GM12875 (cell line): ENCODE measurements at regions not wholly inside any gene's neighbourhood (a gene's known extent, or its start where the extent isn't known, plus 50 kb on each side); places are given as distances from the start of the nearest gene placed in this dataset.

Source experiments
- H3K4me3 ChIP-seq: one replicate; pipeline ENCODE4 v1.5.1; 2011; ENCODE audit warnings: low read depth, low read length, control low read depth
- TF ChIP-seq, protein P1 (sequence below): IDR thresholded peaks from 2 replicates; pipeline ENCODE4 v1.5.1; 2011; ENCODE audit warnings: low read depth, mild to moderate bottlenecking, control low read depth, inconsistent platforms, low read length, moderate library complexity, borderline replicate concordance; ENCODE audit not compliant: insufficient read depth

DNA sequence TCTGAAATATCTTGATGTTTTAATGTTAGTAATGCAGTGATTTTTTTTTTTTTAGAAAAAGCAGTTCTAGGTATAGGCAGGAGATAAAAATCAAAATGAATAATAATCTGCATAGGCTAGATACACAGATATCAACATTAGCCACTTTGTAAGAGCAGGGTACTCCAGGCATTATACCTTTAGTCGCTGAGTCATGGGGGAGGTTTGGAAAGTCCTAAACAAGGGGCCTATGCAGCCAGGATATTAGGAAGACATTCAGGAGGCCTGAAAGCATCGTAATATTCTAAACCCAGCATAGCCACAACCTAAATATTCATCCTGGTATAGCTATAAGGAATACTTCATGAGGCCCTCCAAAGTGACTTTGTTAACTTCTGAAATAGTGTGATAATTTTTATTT is 258.1 kb upstream of the NECTIN3 start:
- H3K4me3 ChIP-seq, result no peak overlapping the region
- TF ChIP-seq, protein P1, sequence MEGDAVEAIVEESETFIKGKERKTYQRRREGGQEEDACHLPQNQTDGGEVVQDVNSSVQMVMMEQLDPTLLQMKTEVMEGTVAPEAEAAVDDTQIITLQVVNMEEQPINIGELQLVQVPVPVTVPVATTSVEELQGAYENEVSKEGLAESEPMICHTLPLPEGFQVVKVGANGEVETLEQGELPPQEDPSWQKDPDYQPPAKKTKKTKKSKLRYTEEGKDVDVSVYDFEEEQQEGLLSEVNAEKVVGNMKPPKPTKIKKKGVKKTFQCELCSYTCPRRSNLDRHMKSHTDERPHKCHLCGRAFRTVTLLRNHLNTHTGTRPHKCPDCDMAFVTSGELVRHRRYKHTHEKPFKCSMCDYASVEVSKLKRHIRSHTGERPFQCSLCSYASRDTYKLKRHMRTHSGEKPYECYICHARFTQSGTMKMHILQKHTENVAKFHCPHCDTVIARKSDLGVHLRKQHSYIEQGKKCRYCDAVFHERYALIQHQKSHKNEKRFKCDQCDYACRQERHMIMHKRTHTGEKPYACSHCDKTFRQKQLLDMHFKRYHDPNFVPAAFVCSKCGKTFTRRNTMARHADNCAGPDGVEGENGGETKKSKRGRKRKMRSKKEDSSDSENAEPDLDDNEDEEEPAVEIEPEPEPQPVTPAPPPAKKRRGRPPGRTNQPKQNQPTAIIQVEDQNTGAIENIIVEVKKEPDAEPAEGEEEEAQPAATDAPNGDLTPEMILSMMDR, result no peak

DNA sequence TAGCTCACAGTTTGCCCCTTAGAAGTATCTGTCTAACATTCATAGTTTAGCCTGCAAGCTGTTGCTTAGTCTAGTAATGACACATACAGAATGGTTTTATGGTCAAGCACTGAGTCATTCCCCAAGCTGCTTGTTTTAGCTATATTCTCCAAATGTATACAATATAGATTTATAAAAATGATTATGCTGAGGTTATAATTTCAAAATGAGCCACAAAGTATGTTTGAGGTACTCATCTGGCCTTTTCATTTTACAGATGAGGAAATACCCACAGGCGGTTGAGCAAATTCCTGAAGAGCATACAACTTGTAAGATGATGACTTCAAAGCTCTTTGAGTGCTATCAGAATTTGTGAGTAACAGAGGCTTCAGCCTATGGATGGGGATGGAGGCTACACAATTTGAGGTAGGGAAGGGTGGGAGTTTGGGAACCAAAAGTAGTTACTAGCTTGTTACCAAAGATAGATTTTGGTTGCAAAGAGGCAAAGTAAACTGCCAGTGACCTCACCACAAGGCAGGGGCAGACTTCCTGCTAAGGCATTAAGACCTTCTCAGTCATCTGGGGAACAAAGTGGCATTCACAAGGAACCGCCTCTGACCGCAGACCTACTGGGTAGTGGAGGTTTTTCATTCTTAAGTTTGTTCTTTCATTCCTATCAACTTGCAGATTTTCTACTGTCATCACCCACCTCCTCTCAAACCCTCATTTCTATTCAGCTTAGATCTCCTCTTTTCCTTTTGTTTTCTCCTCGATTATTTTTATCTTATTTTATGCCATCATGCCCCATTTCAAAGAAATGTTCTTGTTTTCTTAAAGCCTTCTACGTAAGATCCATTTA is 257.2 kb upstream of the NECTIN3 start:
- TF ChIP-seq, protein P1, result no peak
- H3K4me3 ChIP-seq, result no peak overlapping the region

DNA sequence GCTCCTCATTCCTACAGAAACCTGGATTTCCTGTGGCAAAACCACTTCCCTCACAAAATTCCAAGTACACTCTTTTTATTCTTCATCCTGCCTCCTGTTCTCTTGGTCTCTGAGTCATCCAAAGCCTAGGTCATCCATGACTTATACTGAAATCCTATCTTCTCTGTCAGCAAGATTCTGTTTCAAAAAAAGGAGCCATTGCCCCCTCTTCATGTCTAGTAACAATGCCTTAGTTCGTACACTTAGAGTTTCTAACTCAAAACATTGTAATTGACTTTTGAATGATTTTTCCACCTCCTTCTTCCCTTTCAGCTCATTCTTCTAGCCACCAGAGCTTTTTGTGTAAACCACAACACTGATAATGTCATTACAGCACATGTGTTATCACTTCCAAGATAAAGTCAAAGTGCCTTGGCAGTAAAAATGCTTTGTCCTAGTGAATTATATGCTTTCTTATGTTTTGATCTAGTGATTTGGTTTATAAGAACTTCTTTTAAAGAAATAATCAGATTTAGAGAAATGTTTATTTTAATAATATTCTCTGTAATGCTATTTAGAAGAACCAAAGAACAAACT is 256.5 kb upstream of the NECTIN3 start:
- H3K4me3 ChIP-seq, result no peak overlapping the region
- TF ChIP-seq, protein P1, result no peak

DNA sequence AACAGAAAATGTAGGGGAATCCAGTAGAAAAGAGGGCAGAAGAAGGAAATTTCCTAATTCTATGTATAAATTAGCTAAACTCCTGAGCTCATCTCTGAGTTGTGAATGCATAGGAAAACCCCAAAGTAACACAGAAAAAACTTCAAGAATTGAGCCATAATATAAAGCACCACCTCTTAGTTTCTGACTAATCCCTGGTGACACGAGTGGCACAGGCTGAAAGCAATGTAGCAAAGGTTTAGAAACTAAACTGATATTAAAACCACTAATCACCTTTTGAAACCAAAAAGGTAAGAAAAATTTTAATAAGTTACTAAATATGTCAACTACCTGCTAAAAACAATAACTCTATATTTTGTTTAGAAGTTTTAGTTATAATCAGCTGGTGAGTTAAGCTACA is 255.6 kb upstream of the NECTIN3 start:
- TF ChIP-seq, protein P1, result no peak
- H3K4me3 ChIP-seq, result no peak overlapping the region

DNA sequence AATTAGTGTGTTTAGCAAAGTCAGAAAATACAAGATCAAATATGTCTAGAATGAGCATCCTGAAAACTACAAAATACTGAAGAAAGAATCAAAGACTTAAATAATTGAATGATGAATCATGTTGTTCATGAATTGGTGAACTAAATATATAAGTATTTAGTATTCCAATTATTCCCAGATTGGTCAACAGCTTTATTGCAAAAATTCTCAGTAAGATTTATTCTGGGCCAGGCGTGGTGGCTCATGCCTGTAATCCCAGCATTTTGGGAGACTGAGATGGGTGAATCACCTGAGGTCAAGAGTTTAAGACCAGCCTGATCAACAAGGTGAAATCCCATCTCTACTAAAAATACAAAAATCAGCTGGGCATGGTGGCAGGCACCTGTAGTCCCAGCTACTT is 250.0 kb upstream of the NECTIN3 start:
- no peak overlapping the region for H3K4me3 ChIP-seq
- TF ChIP-seq, protein P1, result no peak

DNA sequence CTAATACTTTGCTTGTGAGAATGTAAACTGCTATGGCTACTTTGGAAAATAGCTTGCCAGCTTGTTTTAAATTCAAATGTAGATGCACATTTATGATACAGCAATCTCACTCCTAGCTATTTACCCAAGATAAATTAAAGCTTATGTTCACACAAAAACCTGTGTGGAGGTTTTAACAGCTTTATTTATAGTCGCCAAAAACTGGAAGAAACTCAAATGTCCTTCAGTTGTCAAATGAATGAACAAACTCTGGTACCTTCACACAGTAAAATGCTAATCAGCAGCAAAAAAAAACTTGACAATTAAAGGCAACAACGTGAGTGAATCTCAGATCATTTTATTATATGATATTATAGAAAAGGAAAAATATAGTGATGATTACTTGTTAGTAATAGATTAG is 248.6 kb upstream of the NECTIN3 start:
- no peak overlapping the region for H3K4me3 ChIP-seq
- TF ChIP-seq, protein P1, result no peak

DNA sequence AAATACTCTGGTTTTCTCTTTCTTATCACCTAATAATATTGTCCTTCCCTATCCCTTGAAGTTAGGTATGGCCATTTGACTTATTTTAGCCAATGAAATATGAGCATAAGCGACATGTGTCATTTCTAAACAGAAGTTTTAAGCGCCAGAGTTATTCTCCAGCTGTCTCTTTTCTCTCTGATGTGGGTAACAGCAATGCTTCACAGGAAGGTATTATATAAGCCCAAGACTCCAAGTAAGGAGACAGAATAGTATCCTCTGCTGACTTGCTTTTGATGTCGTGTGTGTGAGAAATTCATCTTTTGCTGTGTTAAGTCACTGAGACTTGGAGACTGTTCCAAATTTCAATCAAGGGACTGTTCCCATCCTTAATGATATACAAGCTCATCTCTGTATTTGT is 224.6 kb upstream of the NECTIN3 start:
- TF ChIP-seq, protein P1, result no peak
- no peak overlapping the region for H3K4me3 ChIP-seq
